ENCODE measurements at regions not wholly inside any gene's neighbourhood (a gene's known extent, or its start where the extent isn't known, plus 50 kb on each side); places are given as distances from the start of the nearest gene placed in this dataset.

- Histone ChIP-seq H3K56ac (ENCODE audit: insufficient read length, low read depth, low read length) (no peak overlapping the region), H3K9ac (ENCODE audit: extremely low read depth, insufficient read length, low read length) (no peak overlapping the region), H3K9me3 (ENCODE audit: control insufficient read depth, low read depth, low read length) (no peaks in the 10 kb centered on the region), H3K14ac (ENCODE audit: insufficient read depth, low read length) (no peak overlapping the region), H3K23me2 (ENCODE audit: insufficient read length, low read depth, low read length, poor library complexity, severe bottlenecking) (no peaks in the 10 kb centered on the region), H3K79me1 (ENCODE audit: insufficient read depth, low read depth, low read length, poor library complexity, severe bottlenecking) (no peaks in the 10 kb centered on the region), H3K4me2 (ENCODE audit: insufficient read depth, insufficient read length, low read length) (no peak overlapping the region), H3K18ac (ENCODE audit: insufficient read length, low read depth, low read length) (no peak overlapping the region), H3K23ac (ENCODE audit: insufficient read length, low read depth, low read length) (no peak overlapping the region), H3K4me1 (ENCODE audit: insufficient read depth, low read length) (no peaks in the 10 kb centered on the region), H3K4ac (ENCODE audit: low read depth, low read length) (no peak overlapping the region), H4K20me1 (ENCODE audit: control insufficient read depth, insufficient read depth, insufficient read length) (no peaks in the 10 kb centered on the region), H3K79me2 (ENCODE audit: insufficient read depth, low read length) (no peaks in the 10 kb centered on the region), H2BK15ac (ENCODE audit: low read depth, low read length) (no peak overlapping the region), H3K27ac (ENCODE audit: insufficient read length, low read depth, low read length) (no peak overlapping the region), H4K5ac (ENCODE audit: insufficient read length, low read depth, low read length) (no peak overlapping the region), H2AFZ (ENCODE audit: low read length) (no peak overlapping the region), H4K8ac (replicated peaks; ENCODE audit: insufficient read length, low read depth, low read length) (no peak overlapping the region), H2BK12ac (ENCODE audit: insufficient read length, low read depth, low read length) (no peak overlapping the region), H2BK20ac (ENCODE audit: low read depth, low read length, poor library complexity, severe bottlenecking) (no peak overlapping the region), H3T11ph (ENCODE audit: low read length) (no peak overlapping the region), H4K91ac (ENCODE audit: insufficient read length, low read depth, low read length) (no peak overlapping the region), H2BK120ac (ENCODE audit: low read depth, low read length, poor library complexity, severe bottlenecking) (no peak overlapping the region), H3K27me3 (ENCODE audit: insufficient read depth, low read length) (no peaks in the 10 kb centered on the region), H2BK5ac (ENCODE audit: insufficient read length, low read length) (no peak overlapping the region), H2AK5ac (ENCODE audit: insufficient read length, low read length) (no peak overlapping the region)
- H3K9me3 Mint-ChIP-seq: no peaks in the 10 kb centered on the region
- no peak overlapping the region for H3K27ac Mint-ChIP-seq
- H3K4me1 Mint-ChIP-seq: no peaks in the 10 kb centered on the region
- no peaks in the 10 kb centered on the region for H3K36me3 Mint-ChIP-seq (ENCODE audit: insufficient read depth in 1 of 3, low read depth in 3 of 3)
- no peak for DNase-seq
- no CpG with 5 or more reads among the region's 4 CpGs for WGBS (ENCODE audit: extremely low coverage, insufficient read length, low lambda C conversion rate)
- H3K27me3 Mint-ChIP-seq (ENCODE audit: low read depth): no peaks in the 10 kb centered on the region
- no peak for TF ChIP-seq CTCF (conservative IDR thresholded peaks at IDR 0.05)
- H3K4me3 Mint-ChIP-seq: no peak overlapping the region
Measured at GRCh38 chr6:84872996-84873723, 108.8 kb upstream of the TBX18 start.

All from H9 (cell line).